Keratinocyte (primary cell): ENCODE measurements at regions not wholly inside any gene's neighbourhood (a gene's known extent, or its start where the extent isn't known, plus 50 kb on each side); places are given as distances from the start of the nearest gene placed in this dataset.

Experiments used
- EZH2 ChIP-seq: IDR thresholded peaks from one replicate; pipeline ENCODE4 v1.6.1; 2012; ENCODE audit warnings: inconsistent platforms, mild to moderate bottlenecking, low read length, moderate library complexity
- TF ChIP-seq, protein P1 (sequence below), 3 experiments: IDR thresholded peaks in 1 of 3; conservative IDR thresholded peaks in 1 of 3; optimal IDR thresholded peaks in 1 of 3; 2 replicates in 2 of 3; 3 replicates in 1 of 3; pipeline versions ENCODE3 to v1.5.1; 2011; ENCODE audit warnings: low read length in 3 of 3, mild to moderate bottlenecking in 3 of 3, moderate library complexity in 2 of 3, control low read depth in 1 of 3, inconsistent platforms in 1 of 3; ENCODE audit not compliant: insufficient read depth in 2 of 3; ENCODE audit errors: extremely low read depth in 1 of 3

- TF ChIP-seq, protein P1, sequence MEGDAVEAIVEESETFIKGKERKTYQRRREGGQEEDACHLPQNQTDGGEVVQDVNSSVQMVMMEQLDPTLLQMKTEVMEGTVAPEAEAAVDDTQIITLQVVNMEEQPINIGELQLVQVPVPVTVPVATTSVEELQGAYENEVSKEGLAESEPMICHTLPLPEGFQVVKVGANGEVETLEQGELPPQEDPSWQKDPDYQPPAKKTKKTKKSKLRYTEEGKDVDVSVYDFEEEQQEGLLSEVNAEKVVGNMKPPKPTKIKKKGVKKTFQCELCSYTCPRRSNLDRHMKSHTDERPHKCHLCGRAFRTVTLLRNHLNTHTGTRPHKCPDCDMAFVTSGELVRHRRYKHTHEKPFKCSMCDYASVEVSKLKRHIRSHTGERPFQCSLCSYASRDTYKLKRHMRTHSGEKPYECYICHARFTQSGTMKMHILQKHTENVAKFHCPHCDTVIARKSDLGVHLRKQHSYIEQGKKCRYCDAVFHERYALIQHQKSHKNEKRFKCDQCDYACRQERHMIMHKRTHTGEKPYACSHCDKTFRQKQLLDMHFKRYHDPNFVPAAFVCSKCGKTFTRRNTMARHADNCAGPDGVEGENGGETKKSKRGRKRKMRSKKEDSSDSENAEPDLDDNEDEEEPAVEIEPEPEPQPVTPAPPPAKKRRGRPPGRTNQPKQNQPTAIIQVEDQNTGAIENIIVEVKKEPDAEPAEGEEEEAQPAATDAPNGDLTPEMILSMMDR (optimal IDR thresholded peaks at IDR 0.05 in 1 of 3, IDR thresholded peaks at IDR 0.05 in 1 of 3, conservative IDR thresholded peaks at IDR 0.05 in 1 of 3; ENCODE audit: extremely low read depth in 1 of 3, insufficient read depth in 2 of 3, low read length in 3 of 3): no peak
- TF ChIP-seq EZH2: no peak
Observed at GRCh38 chr7:136566491-136566890, 302.0 kb upstream of the CHRM2 start.
